H9 (cell line): ENCODE measurements at regions not wholly inside any gene's neighbourhood (a gene's known extent, or its start where the extent isn't known, plus 50 kb on each side); places are given as distances from the start of the nearest gene placed in this dataset.

Source experiments
- DNase-seq: peaks from one replicate; pipeline ENCODE4 v3.0.0-alpha.2; 2017
- H2AFZ ChIP-seq: one replicate; pipeline ENCODE4 v1.6.1; 2013; ENCODE audit warnings: mild to moderate bottlenecking, low read length, control low read depth, moderate library complexity
- H2AK5ac ChIP-seq: 2 replicates; pipeline ENCODE4 v1.6.1; 2013; ENCODE audit warnings: low read length, control low read depth, mixed read lengths; ENCODE audit not compliant: insufficient read length
- H2BK120ac ChIP-seq: one replicate; pipeline ENCODE4 v1.6.1; 2013; ENCODE audit warnings: low read depth, mild to moderate bottlenecking, low read length, control low read depth, inconsistent platforms; ENCODE audit not compliant: poor library complexity, severe bottlenecking
- H2BK12ac ChIP-seq: 2 replicates; pipeline ENCODE4 v1.6.1; 2013; ENCODE audit warnings: low read length, control low read depth, mixed read lengths, low read depth; ENCODE audit not compliant: insufficient read length
- H2BK15ac ChIP-seq: 2 replicates; pipeline ENCODE4 v1.6.1; 2013; ENCODE audit warnings: low read depth, low read length, control low read depth
- H2BK20ac ChIP-seq: one replicate; pipeline ENCODE4 v1.6.1; 2013; ENCODE audit warnings: low read depth, mild to moderate bottlenecking, low read length, control low read depth, inconsistent platforms; ENCODE audit not compliant: poor library complexity, severe bottlenecking
- H2BK5ac ChIP-seq: 2 replicates; pipeline ENCODE4 v1.6.1; 2013; ENCODE audit warnings: low read length, control low read depth, mixed read lengths; ENCODE audit not compliant: insufficient read length
- H3K14ac ChIP-seq: 2 replicates; pipeline ENCODE4 v1.6.1; 2013; ENCODE audit warnings: low read length, control low read depth; ENCODE audit not compliant: insufficient read depth
- H3K18ac ChIP-seq: 2 replicates; pipeline ENCODE4 v1.6.1; 2013; ENCODE audit warnings: low read depth, mild to moderate bottlenecking, mixed read lengths, low read length, control low read depth; ENCODE audit not compliant: insufficient read length
- H3K23ac ChIP-seq: 2 replicates; pipeline ENCODE4 v1.6.1; 2013; ENCODE audit warnings: low read length, control low read depth, mixed read lengths, low read depth; ENCODE audit not compliant: insufficient read length
- H3K23me2 ChIP-seq: 2 replicates; pipeline ENCODE4 v1.6.1; 2013; ENCODE audit warnings: low read depth, mild to moderate bottlenecking, mixed read lengths, low read length, control low read depth; ENCODE audit not compliant: insufficient read length, poor library complexity, severe bottlenecking
- H3K27ac ChIP-seq: 2 replicates; pipeline ENCODE4 v1.5.1; 2013; ENCODE audit warnings: low read length, control low read depth, mixed read lengths, low read depth; ENCODE audit not compliant: insufficient read length
- H3K27me3 ChIP-seq: 2 replicates; pipeline ENCODE4 v1.6.1; 2013; ENCODE audit warnings: low read length, control low read depth, inconsistent platforms; ENCODE audit not compliant: insufficient read depth
- H3K4ac ChIP-seq: 2 replicates; pipeline ENCODE4 v1.6.1; 2013; ENCODE audit warnings: low read depth, mild to moderate bottlenecking, control low read depth, inconsistent platforms, low read length, moderate library complexity
- H3K4me1 ChIP-seq: 2 replicates; pipeline ENCODE4 v1.6.1; 2013; ENCODE audit warnings: low read length, control low read depth, inconsistent platforms; ENCODE audit not compliant: insufficient read depth
- H3K4me2 ChIP-seq: 2 replicates; pipeline ENCODE4 v1.6.1; 2013; ENCODE audit warnings: low read length, control low read depth, mixed read lengths; ENCODE audit not compliant: insufficient read length, insufficient read depth
- H3K56ac ChIP-seq: 2 replicates; pipeline ENCODE4 v1.6.1; 2013; ENCODE audit warnings: low read depth, mild to moderate bottlenecking, mixed read lengths, low read length, control low read depth; ENCODE audit not compliant: insufficient read length
- H3K79me1 ChIP-seq: 2 replicates; pipeline ENCODE4 v1.6.1; 2013; ENCODE audit warnings: low read depth, mild to moderate bottlenecking, moderate library complexity, low read length, control low read depth, inconsistent platforms; ENCODE audit not compliant: insufficient read depth, poor library complexity, severe bottlenecking
- H3K79me2 ChIP-seq: 2 replicates; pipeline ENCODE4 v1.6.1; 2013; ENCODE audit warnings: low read length, control low read depth, inconsistent platforms; ENCODE audit not compliant: insufficient read depth
- H3K9ac ChIP-seq: 2 replicates; pipeline ENCODE4 v1.6.1; 2013; ENCODE audit warnings: low read length, control low read depth, mixed read lengths; ENCODE audit not compliant: insufficient read length; ENCODE audit errors: extremely low read depth
- H3K9me3 ChIP-seq: one replicate; pipeline ENCODE4 v1.6.1; 2013; ENCODE audit warnings: low read depth, low read length, inconsistent platforms; ENCODE audit not compliant: control insufficient read depth
- H3T11ph ChIP-seq: one replicate; pipeline ENCODE4 v1.6.1; 2013; ENCODE audit warnings: mild to moderate bottlenecking, low read length, control low read depth, inconsistent platforms
- H4K20me1 ChIP-seq: one replicate; pipeline ENCODE4 v1.6.1; 2013; ENCODE audit not compliant: control insufficient read depth, insufficient read length, insufficient read depth
- H4K5ac ChIP-seq: 2 replicates; pipeline ENCODE4 v1.6.1; 2013; ENCODE audit warnings: low read depth, mild to moderate bottlenecking, mixed read lengths, low read length, control low read depth; ENCODE audit not compliant: insufficient read length
- H4K8ac ChIP-seq: replicated peaks from 2 replicates; pipeline ENCODE4 v1.6.1; 2013; ENCODE audit warnings: low read length, control low read depth, mixed read lengths, low read depth; ENCODE audit not compliant: insufficient read length
- H4K91ac ChIP-seq: 2 replicates; pipeline ENCODE4 v1.6.1; 2013; ENCODE audit warnings: low read depth, mild to moderate bottlenecking, moderate library complexity, mixed read lengths, low read length, control low read depth; ENCODE audit not compliant: insufficient read length
- H3K27ac Mint-ChIP-seq, 3 experiments: 2 replicates in 2 of 3; 3 replicates in 1 of 3; pipeline ENCODE4 v1.8.0; 2020 to 2021; ENCODE audit warnings: mixed read lengths in 3 of 3, mild to moderate bottlenecking in 1 of 3, moderate library complexity in 1 of 3
- H3K27me3 Mint-ChIP-seq: 2 replicates; pipeline ENCODE4 v1.8.0; 2021; ENCODE audit warnings: low read depth, mild to moderate bottlenecking, moderate library complexity, mixed read lengths
- H3K36me3 Mint-ChIP-seq, 3 experiments: 2 replicates in 2 of 3; 3 replicates in 1 of 3; pipeline ENCODE4 v1.8.0; 2020 to 2021; ENCODE audit warnings: low read depth in 3 of 3, mixed read lengths in 3 of 3; ENCODE audit not compliant: insufficient read depth in 1 of 3
- H3K4me1 Mint-ChIP-seq, 2 experiments: 2 replicates each; pipeline ENCODE4 v1.8.0; 2020; ENCODE audit warnings: mixed read lengths in 2 of 2
- H3K4me3 Mint-ChIP-seq, 2 experiments: 2 replicates in 1 of 2; 3 replicates in 1 of 2; pipeline ENCODE4 v1.8.0; 2020 to 2021; ENCODE audit warnings: mild to moderate bottlenecking in 2 of 2, mixed read lengths in 2 of 2, moderate library complexity in 1 of 2
- H3K9me3 Mint-ChIP-seq, 2 experiments: 2 replicates in 1 of 2; 3 replicates in 1 of 2; pipeline ENCODE4 v1.8.0; 2020; ENCODE audit warnings: mild to moderate bottlenecking in 2 of 2, mixed read lengths in 2 of 2, moderate library complexity in 1 of 2
- WGBS: extraction: QIAGEN DNeasy Blood & Tissue Kit; methylation state at CpG from one replicate; pipeline ENCODE4 v1.1.7; 2013; ENCODE audit warnings: missing lambda C conversion rate, low lambda C conversion rate, mixed read lengths; ENCODE audit not compliant: insufficient read length; ENCODE audit errors: extremely low coverage; 5-methylcytosine and 5-hydroxymethylcytosine counted together
- TF ChIP-seq, protein P1 (sequence below): fragments of 200-600 bp; sonication (generic); conservative IDR thresholded peaks from 3 replicates; pipeline ENCODE4 v1.8.0; 2021; ENCODE audit warnings: antibody characterized with exemption, mild to moderate bottlenecking

DNA sequence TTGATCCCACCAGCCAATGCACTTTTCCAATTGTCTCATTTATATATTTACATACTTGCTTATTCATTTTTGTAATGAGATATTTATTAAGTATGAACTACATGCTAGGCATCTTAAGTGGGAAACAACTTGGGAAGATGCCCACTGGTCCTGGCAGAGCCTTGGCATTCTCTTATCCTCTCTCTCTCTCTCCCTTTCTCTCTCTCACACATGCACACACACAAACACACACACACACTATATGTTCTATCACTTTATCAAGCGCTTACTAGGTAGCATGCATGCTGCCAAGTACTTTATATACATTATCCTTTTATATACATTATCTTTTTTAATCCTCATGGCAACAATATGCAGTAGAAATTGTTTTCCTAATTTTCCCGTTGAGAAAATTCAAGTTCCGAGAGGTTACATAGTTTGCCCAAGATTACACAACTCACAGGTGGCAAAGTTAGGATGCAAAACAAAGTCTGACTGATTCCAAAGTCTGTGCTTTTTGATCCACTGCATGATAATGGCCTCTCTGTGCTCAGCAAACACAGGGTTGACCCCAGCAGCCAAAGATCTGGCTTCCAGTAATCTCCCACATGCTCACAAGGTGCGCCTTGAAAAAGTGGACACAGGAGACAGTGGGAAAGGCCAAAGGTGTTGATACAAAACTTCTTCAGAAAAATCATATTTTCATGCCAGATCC lies 173.1 kb upstream of the KLF3 start:
- H3K27me3 ChIP-seq = no peaks in the 10 kb centered on the region
- no peak overlapping the region for H2BK15ac ChIP-seq
- WGBS = no CpG with 5 or more reads among the region's 4 CpGs
- no peak overlapping the region for H2BK20ac ChIP-seq
- no peak overlapping the region for H2BK5ac ChIP-seq
- no peak overlapping the region for H3K27ac ChIP-seq
- TF ChIP-seq, protein P1, sequence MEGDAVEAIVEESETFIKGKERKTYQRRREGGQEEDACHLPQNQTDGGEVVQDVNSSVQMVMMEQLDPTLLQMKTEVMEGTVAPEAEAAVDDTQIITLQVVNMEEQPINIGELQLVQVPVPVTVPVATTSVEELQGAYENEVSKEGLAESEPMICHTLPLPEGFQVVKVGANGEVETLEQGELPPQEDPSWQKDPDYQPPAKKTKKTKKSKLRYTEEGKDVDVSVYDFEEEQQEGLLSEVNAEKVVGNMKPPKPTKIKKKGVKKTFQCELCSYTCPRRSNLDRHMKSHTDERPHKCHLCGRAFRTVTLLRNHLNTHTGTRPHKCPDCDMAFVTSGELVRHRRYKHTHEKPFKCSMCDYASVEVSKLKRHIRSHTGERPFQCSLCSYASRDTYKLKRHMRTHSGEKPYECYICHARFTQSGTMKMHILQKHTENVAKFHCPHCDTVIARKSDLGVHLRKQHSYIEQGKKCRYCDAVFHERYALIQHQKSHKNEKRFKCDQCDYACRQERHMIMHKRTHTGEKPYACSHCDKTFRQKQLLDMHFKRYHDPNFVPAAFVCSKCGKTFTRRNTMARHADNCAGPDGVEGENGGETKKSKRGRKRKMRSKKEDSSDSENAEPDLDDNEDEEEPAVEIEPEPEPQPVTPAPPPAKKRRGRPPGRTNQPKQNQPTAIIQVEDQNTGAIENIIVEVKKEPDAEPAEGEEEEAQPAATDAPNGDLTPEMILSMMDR = no peak
- no peak overlapping the region for H3K9ac ChIP-seq
- no peaks in the 10 kb centered on the region for H3K79me2 ChIP-seq
- H4K91ac ChIP-seq = no peak overlapping the region
- no peak overlapping the region for H3K4me2 ChIP-seq
- H3K9me3 ChIP-seq = no peaks in the 10 kb centered on the region
- no peak overlapping the region for H2BK12ac ChIP-seq
- no peaks in the 10 kb centered on the region for H3K79me1 ChIP-seq
- no peak overlapping the region for H2BK120ac ChIP-seq
- Mint-ChIP-seq H3K4me1 (peaks cover 43 to 57% of the 10 kb centered on the region in 2 experiments), H3K9me3 (no peaks in the 10 kb centered on the region), H3K27ac (no peak overlapping the region), H3K36me3 (no peaks in the 10 kb centered on the region), H3K27me3 (no peaks in the 10 kb centered on the region), H3K4me3 (no peak overlapping the region)
- no peak for DNase-seq
- H3K18ac ChIP-seq = no peak overlapping the region
- no peaks in the 10 kb centered on the region for H3K23me2 ChIP-seq
- H4K8ac ChIP-seq = no peak overlapping the region
- no peak overlapping the region for H3K4ac ChIP-seq
- H4K5ac ChIP-seq = no peak overlapping the region
- 0 out of 2 replicates have a peak, but pooled peaks cover 3% of the 10 kb centered on the region for H3K4me1 ChIP-seq
- H3K56ac ChIP-seq = no peak overlapping the region
- no peak overlapping the region for H2AFZ ChIP-seq
- H3K14ac ChIP-seq = no peak overlapping the region
- no peak overlapping the region for H2AK5ac ChIP-seq
- no peaks in the 10 kb centered on the region for H4K20me1 ChIP-seq
- no peak overlapping the region for H3T11ph ChIP-seq
- H3K23ac ChIP-seq = no peak overlapping the region
